Type B pancreatic cell (in vitro differentiated cells): ENCODE measurements at regions not wholly inside any gene's neighbourhood (a gene's known extent, or its start where the extent isn't known, plus 50 kb on each side); places are given as distances from the start of the nearest gene placed in this dataset.

Source experiments
- DNase-seq: peaks from one replicate; pipeline ENCODE4 v3.0.0; 2021; ENCODE audit warnings: mixed read lengths; ENCODE audit not compliant: unreplicated experiment; ENCODE audit errors: extremely low spot score
- H3K27ac Mint-ChIP-seq: 2 replicates; pipeline ENCODE4 v1.8.0; 2021; ENCODE audit warnings: mild to moderate bottlenecking, mixed read lengths
- H3K27me3 Mint-ChIP-seq: 2 replicates; pipeline ENCODE4 v1.8.0; 2021; ENCODE audit warnings: mixed read lengths
- H3K36me3 Mint-ChIP-seq: 2 replicates; pipeline ENCODE4 v1.8.0; 2021; ENCODE audit warnings: mixed read lengths
- H3K4me1 Mint-ChIP-seq: one replicate; pipeline ENCODE4 v1.8.0; 2021; ENCODE audit warnings: mixed read lengths; ENCODE audit not compliant: unreplicated experiment
- H3K4me3 Mint-ChIP-seq: 2 replicates; pipeline ENCODE4 v1.8.0; 2021; ENCODE audit warnings: mild to moderate bottlenecking, mixed read lengths
- H3K9me3 Mint-ChIP-seq: 2 replicates; pipeline ENCODE4 v1.8.0; 2021; ENCODE audit warnings: mixed read lengths
- CTCF ChIP-seq: fragments of 200-600 bp; sonication (generic); conservative IDR thresholded peaks from 2 replicates; pipeline ENCODE4 v1.5.0; 2021; ENCODE audit warnings: antibody characterized with exemption, mild to moderate bottlenecking

- DNase-seq: no peak
- Mint-ChIP-seq H3K27me3 (no peaks in the 10 kb centered on the region), H3K27ac (no peak overlapping the region), H3K9me3 (no peaks in the 10 kb centered on the region), H3K4me3 (no peak overlapping the region), H3K4me1 (no peaks in the 10 kb centered on the region), H3K36me3 (no peaks in the 10 kb centered on the region)
- no peak for TF ChIP-seq CTCF
These were observed 152.1 kb upstream of the KYNU start for GRCh38 chr2:142725386-142725785.

GRCh38 chr2:142724713-142725349 is 152.6 kb upstream of the KYNU start:
- H3K9me3 Mint-ChIP-seq: no peaks in the 10 kb centered on the region
- H3K4me3 Mint-ChIP-seq: no peak overlapping the region
- no peak overlapping the region for H3K27ac Mint-ChIP-seq
- no peak for TF ChIP-seq CTCF
- H3K4me1 Mint-ChIP-seq: no peaks in the 10 kb centered on the region
- DNase-seq: no peak
- H3K36me3 Mint-ChIP-seq: no peaks in the 10 kb centered on the region
- no peaks in the 10 kb centered on the region for H3K27me3 Mint-ChIP-seq

- DNase-seq: no peak
- Mint-ChIP-seq H3K27ac (no peak overlapping the region), H3K4me1 (no peaks in the 10 kb centered on the region)
These were observed 153.3 kb upstream of the KYNU start for GRCh38 chr2:142724186-142724585.

GRCh38 chr2:142723236-142723635 is 154.2 kb upstream of the KYNU start:
- no peaks in the 10 kb centered on the region for H3K9me3 Mint-ChIP-seq
- DNase-seq: no peak
- no peak for TF ChIP-seq CTCF
- H3K36me3 Mint-ChIP-seq: no peaks in the 10 kb centered on the region
- no peaks in the 10 kb centered on the region for H3K4me1 Mint-ChIP-seq
- no peak overlapping the region for H3K4me3 Mint-ChIP-seq
- no peak overlapping the region for H3K27ac Mint-ChIP-seq
- H3K27me3 Mint-ChIP-seq: no peaks in the 10 kb centered on the region

More at GRCh38 chr2:142724186-142724585, 153.3 kb upstream of the KYNU start:
- TF ChIP-seq CTCF: no peak
- H3K4me3 Mint-ChIP-seq: no peak overlapping the region
- H3K36me3 Mint-ChIP-seq: no peaks in the 10 kb centered on the region
- no peaks in the 10 kb centered on the region for H3K9me3 Mint-ChIP-seq
- no peaks in the 10 kb centered on the region for H3K27me3 Mint-ChIP-seq

- no peaks in the 10 kb centered on the region for H3K4me1 Mint-ChIP-seq
- no peak for TF ChIP-seq CTCF
- H3K36me3 Mint-ChIP-seq: no peaks in the 10 kb centered on the region
- no peaks in the 10 kb centered on the region for H3K9me3 Mint-ChIP-seq
- DNase-seq: no peak
- no peak overlapping the region for H3K4me3 Mint-ChIP-seq
- no peak overlapping the region for H3K27ac Mint-ChIP-seq
- no peaks in the 10 kb centered on the region for H3K27me3 Mint-ChIP-seq
These were observed 154.9 kb upstream of the KYNU start for GRCh38 chr2:142722569-142722968.

GRCh38 chr2:142722086-142722485 is 155.4 kb upstream of the KYNU start:
- Mint-ChIP-seq H3K4me1 (no peaks in the 10 kb centered on the region), H3K4me3 (no peak overlapping the region), H3K36me3 (no peaks in the 10 kb centered on the region), H3K27me3 (no peaks in the 10 kb centered on the region), H3K9me3 (no peaks in the 10 kb centered on the region), H3K27ac (no peak overlapping the region)
- no peak for TF ChIP-seq CTCF
- DNase-seq: no peak
